ENCODE measurements at regions not wholly inside any gene's neighbourhood (a gene's known extent, or its start where the extent isn't known, plus 50 kb on each side); places are given as distances from the start of the nearest gene placed in this dataset.

GRCh38 chr7:82494420-82494819 is 50.8 kb upstream of the CACNA2D1 start:
- no peak for DNase-seq
- Mint-ChIP-seq H3K27me3 (ENCODE audit: unreplicated experiment) (peaks cover 2% of the 10 kb centered on the region), H3K4me3 (ENCODE audit: unreplicated experiment) (no peak overlapping the region), H3K27ac (ENCODE audit: unreplicated experiment) (no peak overlapping the region), H3K9me3 (ENCODE audit: unreplicated experiment) (no peaks in the 10 kb centered on the region), H3K4me1 (ENCODE audit: low read depth, unreplicated experiment) (no peaks in the 10 kb centered on the region), H3K36me3 (ENCODE audit: unreplicated experiment) (no peaks in the 10 kb centered on the region)
- TF ChIP-seq CTCF (IDR thresholded peaks at IDR 0.05; ENCODE audit: partially characterized antibody, unreplicated experiment): no peak

All from glutamatergic neuron (in vitro differentiated cells).